T47D (cell line): ENCODE measurements at regions not wholly inside any gene's neighbourhood (a gene's known extent, or its start where the extent isn't known, plus 50 kb on each side); places are given as distances from the start of the nearest gene placed in this dataset.
"Not testable (repeated sequence)": the region's sequence is repeated elsewhere in the genome, so short reads cannot be mapped to it uniquely, and the experiment has no call there.

Experiments used
- DNase-seq, 2 experiments: peaks; one replicate each; pipeline versions ENCODE4 v3.0.0 to v3.0.0-alpha.2; 2011 to 2012; ENCODE audit warnings: low read depth in 1 of 2, low spot score in 1 of 2
- JUND ChIP-seq: IDR thresholded peaks from 2 replicates; pipeline ENCODE4 v1.6.1; 2012; ENCODE audit warnings: low read depth
- in situ Hi-C: cut with HindIII; loops from 2 replicates; pipeline ENCODE4 v1.10.0; 2016; ENCODE audit warnings: low sequenced_read_pairs, low pct_unique_long_range_greater_than_20kb

DNA sequence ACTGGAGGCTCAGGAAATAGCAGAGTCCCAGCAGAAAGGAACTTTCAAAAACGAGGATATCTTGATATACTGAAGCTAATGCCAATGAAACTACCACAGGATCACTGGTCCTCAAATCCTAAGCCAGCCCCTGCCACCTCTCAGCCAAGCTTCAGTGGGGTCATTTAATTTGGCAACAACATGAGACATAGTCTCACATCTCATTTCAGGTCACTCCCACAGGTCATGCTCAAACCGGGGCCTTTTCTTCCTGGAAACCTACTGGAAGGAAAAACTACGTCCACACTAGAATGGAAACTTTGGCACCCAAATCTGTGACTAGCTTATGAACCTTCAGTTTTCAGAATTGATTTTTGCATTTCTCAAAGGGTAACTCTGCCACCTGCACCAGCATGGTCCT is 61.9 kb upstream of the CYP2D6 start:
- in situ Hi-C loops: no loop called here
- TF ChIP-seq JUND: no peak
- no peak for DNase-seq

DNA sequence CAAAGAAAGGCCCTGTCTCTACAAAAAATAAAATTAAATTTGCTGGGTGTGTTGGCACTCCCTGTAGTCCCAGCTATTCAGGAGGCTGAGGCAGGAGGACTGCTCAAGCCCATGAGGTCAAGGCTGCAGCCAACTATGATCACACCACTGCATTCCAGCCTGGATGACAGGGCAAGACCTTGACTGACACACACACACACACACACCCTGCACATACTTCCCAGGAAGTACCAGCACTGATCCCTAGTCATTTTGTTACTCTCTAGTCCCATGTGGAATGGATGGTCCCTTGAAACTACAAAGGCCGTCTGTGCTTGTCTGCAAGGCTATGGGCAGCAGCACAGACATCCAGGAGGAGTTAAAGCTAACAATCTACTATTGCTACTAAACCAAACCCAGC is 59.7 kb upstream of the CYP2D6 start:
- in situ Hi-C loops: no loop called here
- TF ChIP-seq JUND: no peak
- no peak for DNase-seq

DNA sequence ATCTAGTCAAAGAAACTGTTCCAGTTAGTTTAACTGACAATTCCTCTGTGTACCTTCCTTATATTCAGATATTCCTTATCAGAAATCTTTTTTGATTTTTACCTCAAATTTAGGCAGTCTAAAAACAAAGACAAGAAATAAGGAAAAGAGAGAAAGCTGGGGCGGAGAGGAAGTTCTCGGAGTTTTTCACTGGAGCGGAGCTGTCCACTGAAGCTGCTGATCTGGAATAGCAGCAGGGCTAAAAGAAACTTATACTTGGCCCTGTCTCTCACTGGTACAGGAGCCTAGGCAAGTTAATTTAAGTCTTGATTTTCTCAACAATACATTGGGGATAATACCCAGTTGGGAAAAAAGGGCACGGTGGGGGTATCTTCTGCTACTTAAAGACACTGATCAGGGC is 59.2 kb upstream of the CYP2D6 start:
- in situ Hi-C loops: no loop called here
- DNase-seq: no peak
- no peak for TF ChIP-seq JUND

DNA sequence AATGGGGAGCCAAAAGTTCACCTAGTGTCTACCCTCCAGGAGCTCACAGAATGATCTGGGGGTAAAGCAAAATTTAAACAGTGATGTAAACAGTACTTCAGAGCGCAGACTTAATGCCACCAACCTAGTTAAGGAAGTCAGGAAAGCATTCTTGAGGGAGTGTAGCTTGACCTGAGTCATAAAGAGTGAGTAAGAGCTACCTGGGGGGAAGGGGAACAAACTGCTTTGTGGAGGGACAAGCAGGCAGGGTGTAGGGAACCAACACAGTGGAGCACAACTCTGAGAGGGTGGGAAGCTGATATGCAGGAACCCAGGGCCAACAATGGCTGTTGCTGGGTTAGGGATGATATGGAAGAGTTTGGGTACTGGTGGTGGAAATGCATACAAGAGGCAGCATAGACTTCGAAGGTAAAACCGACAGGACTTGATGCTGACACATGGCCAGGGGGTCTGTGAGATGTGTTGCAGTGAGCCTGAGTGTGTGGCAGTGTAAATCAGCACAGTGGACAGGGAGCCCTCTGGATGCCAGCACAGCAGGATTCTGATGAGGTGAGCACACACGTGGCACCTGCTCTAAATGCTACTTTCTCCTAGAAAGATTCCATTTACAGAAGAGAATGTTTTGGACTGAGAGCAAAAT is 58.3 kb upstream of the CYP2D6 start:
- no peak for DNase-seq
- in situ Hi-C loops: no loop called here

DNA sequence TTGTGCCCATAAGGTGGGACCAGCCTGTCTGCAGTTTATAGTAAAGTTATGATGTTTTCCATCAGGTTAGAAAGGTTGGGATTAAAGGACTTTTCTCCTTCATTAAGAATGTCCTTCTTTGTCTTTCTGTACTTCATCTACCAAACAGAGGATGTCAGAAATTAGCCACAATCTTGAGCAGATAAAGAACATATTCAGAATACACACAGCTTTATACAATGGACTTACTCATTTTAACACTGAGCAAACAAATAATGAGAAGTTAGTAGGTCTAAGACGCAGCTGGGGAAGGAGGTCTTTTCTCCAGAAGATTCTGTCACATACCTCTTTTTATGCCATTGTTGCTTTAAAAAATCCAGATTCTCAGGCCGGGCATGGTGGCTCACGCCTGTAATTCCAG is 57.0 kb upstream of the CYP2D6 start:
- TF ChIP-seq JUND: no peak
- DNase-seq: no peak
- in situ Hi-C loops: no loop called here

More for the DNA sequence above, 58.3 kb upstream of the CYP2D6 start:
- TF ChIP-seq JUND: no peak

DNA sequence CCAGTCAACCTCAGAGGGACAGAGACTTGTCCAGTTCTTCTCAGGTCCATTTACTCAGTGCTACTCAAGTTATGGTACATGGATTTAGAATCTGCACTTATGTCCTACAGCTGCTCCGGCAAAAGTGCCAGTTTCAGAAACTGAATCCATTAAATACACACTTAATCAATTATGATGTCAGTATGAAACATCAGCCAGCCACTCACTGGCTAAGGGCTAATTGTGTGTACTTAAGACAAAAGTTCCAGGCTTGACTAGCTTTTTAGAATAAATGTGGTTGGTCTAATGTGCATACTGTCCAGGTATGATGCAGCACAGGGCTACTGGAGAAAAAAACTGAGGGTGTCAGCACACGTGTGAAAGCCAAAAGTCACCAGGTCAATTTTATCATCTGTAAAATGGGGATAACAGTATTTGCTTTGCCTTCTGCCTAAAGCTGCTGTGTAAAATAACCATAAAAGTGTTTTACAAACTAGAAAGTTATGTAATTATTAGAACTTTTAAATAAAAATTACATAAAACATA is 55.4 kb upstream of the CYP2D6 start:
- in situ Hi-C loops: no loop called here
- no peak for TF ChIP-seq JUND
- no peak for DNase-seq

DNA sequence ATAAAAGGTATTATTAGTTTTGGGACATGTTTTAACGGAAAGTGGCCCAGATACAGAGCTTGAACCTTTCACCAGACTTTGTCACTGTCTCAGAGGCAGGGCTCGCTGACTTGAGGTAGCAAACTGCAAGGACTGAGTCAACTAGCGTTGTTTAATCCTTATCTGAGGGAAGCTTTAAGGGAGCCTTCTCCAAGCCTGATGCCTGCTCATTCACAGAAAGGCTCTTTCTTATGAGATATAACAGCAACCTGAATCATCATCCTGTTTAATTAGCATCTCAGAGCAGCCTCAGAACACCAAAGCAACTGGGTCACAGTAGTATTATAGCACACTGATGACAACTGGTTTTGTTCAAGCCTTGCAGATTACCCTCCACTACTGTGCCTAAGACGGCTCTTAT is 54.2 kb upstream of the CYP2D6 start:
- no peak for TF ChIP-seq JUND
- in situ Hi-C loops: no loop called here
- DNase-seq: no peak

DNA sequence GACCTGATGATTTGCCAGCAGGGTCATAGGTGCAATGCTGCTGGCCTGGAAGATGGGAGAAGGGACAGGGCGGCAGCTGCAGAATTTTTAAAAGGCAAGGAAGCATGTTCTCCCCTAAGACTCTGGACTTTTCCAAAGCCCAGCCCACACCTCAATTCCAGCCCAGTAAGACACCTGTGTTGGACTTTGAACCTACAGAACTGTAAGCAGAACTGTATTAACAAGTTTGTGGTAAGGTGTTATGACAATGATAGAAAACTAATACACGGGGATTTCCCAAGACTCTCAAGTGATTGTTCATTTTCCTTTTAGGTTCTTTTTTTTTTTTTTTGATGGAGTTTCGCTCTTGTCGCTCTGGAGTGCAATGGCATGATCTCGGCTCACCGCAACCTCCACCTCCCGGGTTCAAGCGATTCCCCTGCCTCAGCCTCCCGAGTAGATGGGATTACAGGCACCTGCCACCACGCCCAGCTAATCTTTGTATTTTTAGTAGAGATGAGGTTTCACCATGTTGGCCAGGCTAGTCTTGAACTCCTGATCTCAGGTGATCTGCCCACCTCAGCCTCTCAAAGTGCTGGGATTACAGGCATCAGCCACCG is 53.0 kb upstream of the CYP2D6 start:
- DNase-seq, in situ Hi-C loops: not testable (repeated sequence)

DNA sequence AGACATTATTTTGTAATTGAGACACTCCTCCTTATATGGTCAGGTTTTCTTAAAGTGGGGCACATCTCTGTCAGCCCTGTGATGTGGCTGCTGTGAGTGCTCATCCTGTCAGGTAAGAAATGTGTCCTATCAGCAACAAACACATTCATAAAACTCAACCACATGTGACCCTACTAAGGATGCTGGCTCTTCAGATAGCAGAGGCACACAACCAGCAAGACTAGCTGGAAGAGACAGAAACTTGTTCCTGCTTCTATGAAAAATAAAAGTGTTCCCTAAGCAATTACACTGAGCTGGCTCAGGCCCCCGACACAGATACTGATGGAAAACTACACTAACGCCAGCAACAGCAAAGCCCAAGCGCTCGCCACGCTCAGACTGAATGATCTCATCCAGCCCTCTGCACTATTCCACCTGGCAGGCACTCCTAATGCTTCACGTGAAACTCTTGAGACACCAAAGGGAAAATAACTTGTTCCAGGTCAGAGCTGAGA is 49.8 kb upstream of the CYP2D6 start:
- in situ Hi-C loops: no loop called here
- DNase-seq: no peak
- TF ChIP-seq JUND: no peak
